Osteoblast (primary cell): ENCODE measurements at regions not wholly inside any gene's neighbourhood (a gene's known extent, or its start where the extent isn't known, plus 50 kb on each side); places are given as distances from the start of the nearest gene placed in this dataset.

Experiments used
- DNase-seq: peaks from one replicate; pipeline ENCODE4 v3.0.0; 2011; ENCODE audit warnings: low spot score, mixed read lengths; ENCODE audit not compliant: insufficient read length; ENCODE audit errors: missing footprints
- H2AFZ ChIP-seq: 2 replicates; pipeline ENCODE4 v1.6.0; 2011; ENCODE audit warnings: mild to moderate bottlenecking, low read length
- H3K27ac ChIP-seq: 2 replicates; pipeline ENCODE4 v1.5.1; 2011; ENCODE audit warnings: mild to moderate bottlenecking, low read depth, low read length, moderate library complexity
- H3K27me3 ChIP-seq: 2 replicates; pipeline ENCODE4 v1.6.0; 2012; ENCODE audit warnings: mild to moderate bottlenecking, control low read depth, inconsistent platforms, low read length, moderate library complexity; ENCODE audit not compliant: insufficient read depth
- H3K36me3 ChIP-seq: 2 replicates; pipeline ENCODE4 v1.5.1; 2011; ENCODE audit warnings: mild to moderate bottlenecking, low read length, control low read depth, moderate library complexity; ENCODE audit not compliant: insufficient read depth
- H3K4me1 ChIP-seq: 2 replicates; pipeline ENCODE4 v1.5.1; 2011; ENCODE audit warnings: mild to moderate bottlenecking, low read length, control low read depth, moderate library complexity; ENCODE audit not compliant: insufficient read depth
- H3K4me2 ChIP-seq: 2 replicates; pipeline ENCODE4 v1.6.0; 2011; ENCODE audit warnings: mild to moderate bottlenecking, low read length; ENCODE audit not compliant: insufficient read depth
- H3K4me3 ChIP-seq: fragments of 200-600 bp; sonication (generic); 3 replicates; pipeline ENCODE4 v1.5.1; 2012; ENCODE audit warnings: mild to moderate bottlenecking, low read length, inconsistent platforms; ENCODE audit not compliant: insufficient read depth
- H3K79me2 ChIP-seq: 2 replicates; pipeline ENCODE4 v1.6.0; 2012; ENCODE audit warnings: mild to moderate bottlenecking, low read length, control low read depth, inconsistent platforms; ENCODE audit not compliant: insufficient read depth
- H3K9me3 ChIP-seq: 2 replicates; pipeline ENCODE4 v1.5.1; 2011; ENCODE audit warnings: low read depth, low read length, control low read depth
- H4K20me1 ChIP-seq: 2 replicates; pipeline ENCODE4 v1.6.0; 2012; ENCODE audit warnings: mild to moderate bottlenecking, low read length, control low read depth; ENCODE audit not compliant: insufficient read depth
- CTCF ChIP-seq: IDR thresholded peaks from 2 replicates; pipeline ENCODE4 v1.5.1; 2011; ENCODE audit warnings: mild to moderate bottlenecking, low read depth, low read length, moderate library complexity; ENCODE audit errors: extremely low read depth

GRCh38 chr4:33883111-33883510 lies 2361.2 kb downstream of the ARAP2 start:
- Histone ChIP-seq H3K4me2 (no peak overlapping the region), H3K27ac (no peak overlapping the region), H3K79me2 (no peaks in the 10 kb centered on the region), H2AFZ (no peak overlapping the region), H3K9me3 (no peaks in the 10 kb centered on the region), H3K36me3 (no peaks in the 10 kb centered on the region), H3K4me3 (no peak overlapping the region), H3K4me1 (no peaks in the 10 kb centered on the region), H3K27me3 (no peaks in the 10 kb centered on the region), H4K20me1 (no peaks in the 10 kb centered on the region)
- no peak for TF ChIP-seq CTCF
- no peak for DNase-seq

GRCh38 chr4:33886356-33886755 lies 2358.0 kb downstream of the ARAP2 start:
- no peak overlapping the region for H3K27ac ChIP-seq
- no peak overlapping the region for H2AFZ ChIP-seq
- no peak overlapping the region for H3K4me2 ChIP-seq
- H4K20me1 ChIP-seq: no peaks in the 10 kb centered on the region
- H3K9me3 ChIP-seq: no peaks in the 10 kb centered on the region
- no peak overlapping the region for H3K4me3 ChIP-seq
- no peaks in the 10 kb centered on the region for H3K4me1 ChIP-seq
- no peak for TF ChIP-seq CTCF
- no peaks in the 10 kb centered on the region for H3K79me2 ChIP-seq
- DNase-seq: no peak
- no peaks in the 10 kb centered on the region for H3K27me3 ChIP-seq
- no peaks in the 10 kb centered on the region for H3K36me3 ChIP-seq

- H3K27ac ChIP-seq: no peak overlapping the region
- no peak overlapping the region for H2AFZ ChIP-seq
- H3K9me3 ChIP-seq: no peaks in the 10 kb centered on the region
- no peaks in the 10 kb centered on the region for H3K27me3 ChIP-seq
- no peak overlapping the region for H3K4me3 ChIP-seq
- H3K79me2 ChIP-seq: no peaks in the 10 kb centered on the region
- H3K4me1 ChIP-seq: no peaks in the 10 kb centered on the region
- H3K36me3 ChIP-seq: no peaks in the 10 kb centered on the region
- TF ChIP-seq CTCF: no peak
- H3K4me2 ChIP-seq: no peak overlapping the region
- DNase-seq: no peak
- H4K20me1 ChIP-seq: no peaks in the 10 kb centered on the region
Observed at GRCh38 chr4:33890841-33891240, 2353.5 kb downstream of the ARAP2 start.

- H3K27me3 ChIP-seq: no peaks in the 10 kb centered on the region
- H2AFZ ChIP-seq: no peak overlapping the region
- H3K36me3 ChIP-seq: no peaks in the 10 kb centered on the region
- no peak for TF ChIP-seq CTCF
- no peaks in the 10 kb centered on the region for H3K4me1 ChIP-seq
- no peaks in the 10 kb centered on the region for H3K79me2 ChIP-seq
- H3K4me2 ChIP-seq: no peak overlapping the region
- H3K9me3 ChIP-seq: no peaks in the 10 kb centered on the region
- DNase-seq: no peak
- H3K27ac ChIP-seq: no peak overlapping the region
- H3K4me3 ChIP-seq: no peak overlapping the region
- no peaks in the 10 kb centered on the region for H4K20me1 ChIP-seq
Observed at GRCh38 chr4:33911959-33912358, 2332.4 kb downstream of the ARAP2 start.
